ENCODE measurements at regions not wholly inside any gene's neighbourhood (a gene's known extent, or its start where the extent isn't known, plus 50 kb on each side); places are given as distances from the start of the nearest gene placed in this dataset.

DNA sequence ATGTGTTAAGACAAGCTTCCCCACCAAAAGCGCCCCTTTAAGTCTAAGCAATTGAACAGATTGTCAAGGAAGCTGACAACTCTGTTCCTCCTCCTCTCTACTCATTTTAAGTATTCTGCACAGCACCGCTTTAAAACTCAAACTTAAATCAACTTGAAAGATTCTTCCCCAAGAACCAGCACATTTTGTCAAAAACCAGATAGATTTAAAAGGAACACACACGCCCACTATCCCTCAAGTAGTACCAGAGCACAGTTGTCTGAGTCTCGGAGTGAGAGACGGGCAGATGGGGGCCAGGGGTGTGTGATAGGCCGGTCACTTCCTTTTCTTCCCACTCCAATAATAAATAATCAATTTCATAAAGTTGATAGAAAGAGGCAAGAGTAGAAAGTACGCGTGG is 67.7 kb upstream of the POU3F3 start:
- no peak overlapping the region for H3K4me3 ChIP-seq (ENCODE audit: low read length)
- TF ChIP-seq, protein P1, sequence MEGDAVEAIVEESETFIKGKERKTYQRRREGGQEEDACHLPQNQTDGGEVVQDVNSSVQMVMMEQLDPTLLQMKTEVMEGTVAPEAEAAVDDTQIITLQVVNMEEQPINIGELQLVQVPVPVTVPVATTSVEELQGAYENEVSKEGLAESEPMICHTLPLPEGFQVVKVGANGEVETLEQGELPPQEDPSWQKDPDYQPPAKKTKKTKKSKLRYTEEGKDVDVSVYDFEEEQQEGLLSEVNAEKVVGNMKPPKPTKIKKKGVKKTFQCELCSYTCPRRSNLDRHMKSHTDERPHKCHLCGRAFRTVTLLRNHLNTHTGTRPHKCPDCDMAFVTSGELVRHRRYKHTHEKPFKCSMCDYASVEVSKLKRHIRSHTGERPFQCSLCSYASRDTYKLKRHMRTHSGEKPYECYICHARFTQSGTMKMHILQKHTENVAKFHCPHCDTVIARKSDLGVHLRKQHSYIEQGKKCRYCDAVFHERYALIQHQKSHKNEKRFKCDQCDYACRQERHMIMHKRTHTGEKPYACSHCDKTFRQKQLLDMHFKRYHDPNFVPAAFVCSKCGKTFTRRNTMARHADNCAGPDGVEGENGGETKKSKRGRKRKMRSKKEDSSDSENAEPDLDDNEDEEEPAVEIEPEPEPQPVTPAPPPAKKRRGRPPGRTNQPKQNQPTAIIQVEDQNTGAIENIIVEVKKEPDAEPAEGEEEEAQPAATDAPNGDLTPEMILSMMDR (conservative IDR thresholded peaks at IDR 0.05; ENCODE audit: low read depth, low read length): no peak
- no peak for DNase-seq (ENCODE audit: low read depth)

DNA sequence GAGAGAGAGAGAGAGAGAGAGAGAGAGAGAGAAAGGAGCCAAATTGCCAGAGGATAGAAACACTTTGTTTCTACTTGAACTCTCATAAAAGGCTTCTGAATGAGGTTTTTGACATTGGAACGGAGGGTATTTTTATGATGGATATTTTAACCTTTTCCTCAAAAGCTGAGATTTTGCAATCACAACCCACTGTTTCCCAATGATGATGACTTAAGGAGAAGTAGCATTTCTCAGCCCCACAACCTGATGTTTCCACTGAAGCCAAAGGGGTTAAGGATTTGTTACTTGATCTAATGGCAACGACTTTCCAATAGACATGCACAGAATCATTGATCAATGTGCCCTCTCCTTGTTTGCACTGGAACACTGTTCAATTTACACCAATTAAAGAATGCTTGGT is 67.1 kb upstream of the POU3F3 start:
- no peak for DNase-seq (ENCODE audit: low read depth)
- TF ChIP-seq, protein P1 (conservative IDR thresholded peaks at IDR 0.05; ENCODE audit: low read depth, low read length): no peak
- no peak overlapping the region for H3K4me3 ChIP-seq (ENCODE audit: low read length)

DNA sequence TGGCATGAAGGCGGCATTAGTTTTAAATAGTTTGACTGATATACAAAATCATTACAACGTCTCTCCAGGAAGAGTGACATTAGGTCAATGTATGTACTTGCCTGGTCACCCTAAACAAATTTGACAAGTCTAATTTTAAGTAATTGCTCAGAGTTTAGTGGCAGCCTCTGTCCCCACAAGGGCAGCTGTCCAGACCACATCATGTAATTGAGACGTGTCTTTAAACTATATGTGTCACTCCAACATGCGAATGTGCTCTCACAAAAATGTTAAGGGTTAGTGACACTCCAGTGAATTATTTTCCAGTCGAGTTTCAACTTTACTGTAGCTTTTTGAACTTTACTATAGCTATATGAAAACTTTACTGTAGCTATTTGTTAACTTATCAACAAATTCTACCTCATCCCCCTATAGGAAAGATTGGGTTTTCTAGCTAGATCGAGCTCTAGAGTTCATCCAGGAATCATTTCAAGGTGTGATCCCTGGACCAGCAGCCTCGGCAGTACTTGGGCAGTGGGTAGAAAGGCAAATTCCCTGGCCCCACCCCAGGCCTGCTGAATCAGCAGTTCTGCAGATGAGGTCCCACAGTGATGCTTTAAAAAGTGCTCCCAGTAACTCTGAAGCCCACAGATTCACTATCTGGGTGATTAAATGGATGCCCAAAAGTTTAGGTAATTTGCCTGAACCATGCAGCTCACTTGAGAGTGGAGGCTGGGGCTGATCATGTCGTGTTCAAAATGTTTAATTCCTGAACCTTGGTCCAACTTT is 66.4 kb upstream of the POU3F3 start:
- no peak overlapping the region for H3K4me3 ChIP-seq (ENCODE audit: low read length)
- TF ChIP-seq, protein P1 (conservative IDR thresholded peaks at IDR 0.05; ENCODE audit: low read depth, low read length): no peak
- DNase-seq (ENCODE audit: low read depth): no peak

DNA sequence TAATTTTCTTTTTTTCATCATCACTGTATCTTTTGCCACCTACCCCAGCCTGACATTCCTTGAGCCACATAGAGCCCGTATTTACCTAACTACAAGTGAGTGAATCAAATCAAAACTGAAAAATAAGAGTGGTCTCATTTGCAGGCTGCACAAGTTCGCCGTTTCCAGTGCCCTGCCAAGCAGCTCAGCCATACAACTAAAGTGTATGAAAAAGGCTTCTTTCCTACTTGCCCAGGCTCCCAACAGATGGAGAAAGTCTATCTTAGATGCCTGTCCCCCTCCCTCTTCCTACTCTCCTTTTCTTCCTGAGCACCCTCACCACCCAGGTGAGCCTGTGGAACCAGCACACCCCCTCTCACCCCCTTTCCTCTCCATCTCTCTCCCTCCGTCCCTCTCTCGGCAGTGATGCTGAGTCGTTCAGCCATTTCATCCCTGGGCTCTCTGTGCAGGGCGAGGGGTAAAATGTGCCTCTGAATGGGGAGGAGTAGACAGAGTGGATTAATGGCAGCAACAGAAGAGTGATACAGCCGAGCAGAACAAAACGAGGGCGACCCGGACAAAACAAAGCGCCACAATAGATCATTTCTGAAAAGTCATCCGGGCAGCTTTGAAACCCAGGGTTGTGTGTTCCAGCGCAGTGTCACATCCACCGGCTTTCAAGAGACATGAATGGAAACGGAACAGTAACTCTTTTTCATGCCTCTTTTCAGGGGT is 65.0 kb upstream of the POU3F3 start:
- no peak overlapping the region for H3K4me3 ChIP-seq (ENCODE audit: low read length)
- DNase-seq (ENCODE audit: low read depth): no peak
- TF ChIP-seq, protein P1 (conservative IDR thresholded peaks at IDR 0.05; ENCODE audit: low read depth, low read length): no peak

DNA sequence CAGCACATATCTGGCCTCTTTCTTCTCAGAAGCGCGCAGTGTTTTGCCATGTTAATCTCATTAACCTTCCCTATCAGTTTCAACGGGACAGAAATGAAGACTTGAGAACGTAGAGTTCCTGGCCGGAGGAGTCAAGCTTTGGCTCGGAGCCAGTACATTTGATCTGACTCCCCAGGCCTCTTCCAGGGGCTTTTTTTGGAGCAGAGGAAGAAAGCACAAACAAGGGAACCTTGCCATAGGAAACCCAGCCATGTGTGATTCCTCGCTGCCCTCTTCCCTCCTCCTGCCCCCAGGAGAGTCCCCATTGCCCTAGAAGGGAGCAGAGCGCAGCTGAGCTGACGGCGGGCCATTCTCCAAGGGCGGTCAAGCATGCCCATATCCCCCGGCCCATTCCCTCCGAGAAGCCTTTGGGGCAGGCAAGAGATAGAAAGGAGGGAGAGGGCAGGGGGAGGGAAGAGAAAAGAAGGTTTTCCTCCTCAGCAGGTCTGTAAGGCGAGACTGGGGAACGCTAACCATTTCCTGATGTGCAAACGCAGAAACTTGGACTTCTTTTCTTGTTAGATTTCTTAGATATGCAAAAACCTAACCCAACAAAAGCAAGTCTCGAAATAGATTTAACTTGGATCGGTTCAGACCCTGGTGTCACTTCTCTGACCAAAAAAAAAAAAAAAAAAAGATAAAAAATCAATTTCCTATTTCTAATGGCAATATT is 63.7 kb upstream of the POU3F3 start:
- TF ChIP-seq, protein P1 (conservative IDR thresholded peaks at IDR 0.05; ENCODE audit: low read depth, low read length): no peak
- DNase-seq (ENCODE audit: low read depth): no peak
- no peak overlapping the region for H3K4me3 ChIP-seq (ENCODE audit: low read length)

DNA sequence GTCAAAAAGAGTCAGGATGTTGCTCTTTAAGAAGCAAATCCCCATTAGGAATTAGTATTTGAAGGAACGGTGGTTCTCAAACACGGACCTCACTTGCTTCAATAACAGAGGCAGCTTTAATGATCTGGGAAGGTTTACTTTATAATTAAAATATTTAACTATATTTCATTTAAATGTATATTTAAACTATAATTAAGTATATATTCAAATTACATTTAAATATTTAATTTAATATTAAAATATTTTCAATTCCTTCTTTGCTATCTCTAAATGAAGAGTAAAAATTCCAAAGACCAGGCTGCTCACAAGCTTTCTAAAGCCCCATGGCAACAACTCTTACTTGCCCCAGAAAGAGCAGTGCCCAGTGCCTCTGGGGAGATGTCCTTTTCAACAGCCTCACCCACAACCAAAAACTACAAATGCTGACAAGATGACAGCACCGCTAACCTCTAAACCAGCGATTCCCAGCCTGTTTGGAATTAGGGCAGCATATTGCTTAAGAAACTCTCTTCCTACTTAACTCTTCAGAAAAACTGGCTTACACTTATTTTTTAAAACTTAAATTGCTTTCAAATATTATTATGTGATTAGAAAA is 62.9 kb upstream of the POU3F3 start:
- TF ChIP-seq, protein P1 (conservative IDR thresholded peaks at IDR 0.05; ENCODE audit: low read depth, low read length): no peak
- H3K4me3 ChIP-seq (ENCODE audit: low read length): no peak overlapping the region
- DNase-seq (ENCODE audit: low read depth): no peak
